Liver (tissue), 3 donors: ENCODE measurements at regions not wholly inside any gene's neighbourhood (a gene's known extent, or its start where the extent isn't known, plus 50 kb on each side); places are given as distances from the start of the nearest gene placed in this dataset.
"Not testable (repeated sequence)": the region's sequence is repeated elsewhere in the genome, so short reads cannot be mapped to it uniquely, and the experiment has no call there.

ENCODE experiments used
- ATF3 ChIP-seq: IDR thresholded peaks from 2 replicates; pipeline ENCODE4 v1.6.1; 2016; ENCODE audit warnings: antibody characterized with exemption
- CTCF ChIP-seq: fragments of 150-350 bp; IDR thresholded peaks from 2 replicates; pipeline ENCODE4 v1.5.1; 2017; ENCODE audit warnings: improper control_type of control experiment, low read depth, low read length; ENCODE audit not compliant: missing input control
- EGR1 ChIP-seq, 2 donors: IDR thresholded peaks; 2 replicates each; pipeline ENCODE4 v1.6.1; 2016 to 2018; ENCODE audit warnings: antibody characterized with exemption in 2 of 2, low read depth in 2 of 2
- FOXA1 ChIP-seq: IDR thresholded peaks from 2 replicates; pipeline ENCODE4 v1.6.1; 2016; ENCODE audit warnings: antibody characterized with exemption
- JUND ChIP-seq, 2 donors: IDR thresholded peaks; 2 replicates each; pipeline ENCODE4 v1.6.1; 2016; ENCODE audit warnings: antibody characterized with exemption in 2 of 2
- MAX ChIP-seq: IDR thresholded peaks from 2 replicates; pipeline ENCODE4 v1.6.1; 2016; ENCODE audit warnings: antibody characterized with exemption
- NR2F2 ChIP-seq: IDR thresholded peaks from 2 replicates; pipeline ENCODE4 v1.6.1; 2016; ENCODE audit warnings: antibody characterized with exemption
- RAD21 ChIP-seq, 2 donors: IDR thresholded peaks; 2 replicates each; pipeline ENCODE4 v1.6.1; 2016; ENCODE audit warnings: antibody characterized with exemption in 2 of 2, mild to moderate bottlenecking in 2 of 2
- REST ChIP-seq: IDR thresholded peaks from 2 replicates; pipeline ENCODE4 v1.6.1; 2016; ENCODE audit warnings: antibody characterized with exemption, mild to moderate bottlenecking
- TAF1 ChIP-seq: conservative IDR thresholded peaks from 2 replicates; pipeline ENCODE4 v1.6.1; 2016; ENCODE audit warnings: antibody characterized with exemption, mild to moderate bottlenecking
- donor health status: healthy.
- donor health status: healthy.

GRCh38 chr21:5108048-5108775 lies 5413.2 kb upstream of the TPTE start:
- not testable (repeated sequence) for TF ChIP-seq CTCF; MAX; ATF3; FOXA1; RAD21 (IDR thresholded peaks at IDR 0.05); EGR1 (IDR thresholded peaks at IDR 0.05; ENCODE audit: low read depth in 2 of 2); NR2F2; TAF1; JUND (IDR thresholded peaks at IDR 0.05); REST
